Osteocyte (in vitro differentiated cells): ENCODE measurements at regions not wholly inside any gene's neighbourhood (a gene's known extent, or its start where the extent isn't known, plus 50 kb on each side); places are given as distances from the start of the nearest gene placed in this dataset.

Source experiments
- DNase-seq: peaks from one replicate; pipeline ENCODE4 v3.0.0; 2021; ENCODE audit warnings: mixed read lengths; ENCODE audit not compliant: unreplicated experiment; ENCODE audit errors: extremely low spot score
- H3K27ac Mint-ChIP-seq: one replicate; pipeline ENCODE4 v1.8.0; 2021; ENCODE audit warnings: mild to moderate bottlenecking, mixed read lengths; ENCODE audit not compliant: unreplicated experiment
- H3K27me3 Mint-ChIP-seq: one replicate; pipeline ENCODE4 v1.8.0; 2021; ENCODE audit warnings: mixed read lengths; ENCODE audit not compliant: unreplicated experiment
- H3K36me3 Mint-ChIP-seq: one replicate; pipeline ENCODE4 v1.8.0; 2021; ENCODE audit warnings: mixed read lengths; ENCODE audit not compliant: unreplicated experiment
- H3K4me1 Mint-ChIP-seq: one replicate; pipeline ENCODE4 v1.8.0; 2021; ENCODE audit warnings: mixed read lengths; ENCODE audit not compliant: unreplicated experiment
- H3K4me3 Mint-ChIP-seq: one replicate; pipeline ENCODE4 v1.8.0; 2021; ENCODE audit warnings: mild to moderate bottlenecking, moderate library complexity, mixed read lengths; ENCODE audit not compliant: unreplicated experiment
- H3K9me3 Mint-ChIP-seq: one replicate; pipeline ENCODE4 v1.8.0; 2021; ENCODE audit warnings: mixed read lengths; ENCODE audit not compliant: unreplicated experiment
- CTCF ChIP-seq: fragments of 200-600 bp; sonication (generic); IDR thresholded peaks from 2 replicates; pipeline ENCODE4 v1.5.0; 2021; ENCODE audit warnings: antibody characterized with exemption, mild to moderate bottlenecking, moderate library complexity

DNA sequence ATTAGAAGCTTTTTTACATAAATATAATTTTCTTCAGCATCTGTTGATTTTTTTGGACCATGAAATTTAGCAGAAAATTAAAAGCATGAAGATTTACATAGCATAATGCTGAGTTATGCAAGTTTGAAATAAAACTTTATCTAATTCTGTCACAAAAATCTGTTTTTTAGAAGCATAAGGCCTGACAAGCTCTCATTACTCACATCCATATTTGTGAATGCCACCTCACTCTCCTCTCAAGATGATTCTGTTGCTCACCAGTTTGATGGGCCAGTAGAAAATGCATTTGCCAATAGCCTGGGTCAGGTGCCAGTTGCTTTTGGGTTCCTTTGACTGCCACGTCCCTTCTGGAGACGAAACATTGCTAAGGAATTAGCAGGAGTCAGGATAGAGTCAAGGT, 181.5 kb upstream of the ATP2B1 start:
- no peak for DNase-seq
- Mint-ChIP-seq H3K27me3 (no peaks in the 10 kb centered on the region), H3K36me3 (no peaks in the 10 kb centered on the region), H3K4me1 (peaks cover 21% of the 10 kb centered on the region), H3K9me3 (peaks cover 7% of the 10 kb centered on the region), H3K27ac (no peak overlapping the region), H3K4me3 (no peak overlapping the region)
- no peak for TF ChIP-seq CTCF

DNA sequence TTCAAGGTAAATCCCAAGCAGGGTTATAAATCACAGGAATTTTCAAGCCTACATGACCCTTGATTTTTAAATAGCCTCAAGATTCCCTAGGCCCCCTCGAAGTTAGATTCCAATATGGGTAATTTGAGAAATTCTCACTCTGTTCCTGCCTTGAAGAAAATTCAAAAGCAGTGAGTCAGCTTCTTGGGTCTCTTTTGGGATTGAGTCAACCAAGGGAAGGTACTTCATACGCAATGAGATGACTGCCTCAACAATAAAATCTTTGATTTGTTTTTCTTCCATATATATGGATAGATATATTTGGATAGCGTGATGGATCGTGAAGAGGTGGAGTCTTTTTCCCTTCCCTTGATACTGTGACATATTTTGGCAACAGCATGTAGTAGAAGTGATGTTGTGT, 180.4 kb upstream of the ATP2B1 start:
- no peak for TF ChIP-seq CTCF
- DNase-seq = no peak
- H3K36me3 Mint-ChIP-seq = no peaks in the 10 kb centered on the region

DNA sequence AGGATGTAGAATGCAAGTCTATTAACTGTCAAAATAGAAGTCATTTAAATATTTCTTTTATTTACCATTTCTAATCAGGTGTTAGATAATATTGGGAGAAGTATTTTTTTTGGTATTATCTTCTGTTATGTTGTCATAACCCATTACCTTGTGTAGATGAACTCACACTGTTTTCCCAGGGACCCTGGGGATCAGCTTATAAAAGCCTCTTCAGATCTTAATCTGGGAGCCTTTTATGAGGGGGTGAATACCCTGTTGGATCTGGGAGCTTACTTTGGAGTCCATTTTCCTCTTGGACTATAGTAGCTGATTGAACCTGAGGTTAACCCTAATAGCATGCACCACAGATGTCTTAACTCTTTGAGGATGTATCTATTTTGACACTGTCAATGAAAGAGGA, 176.3 kb upstream of the ATP2B1 start:
- Mint-ChIP-seq H3K36me3 (no peaks in the 10 kb centered on the region), H3K4me3 (no peak overlapping the region), H3K27ac (no peak overlapping the region), H3K9me3 (no peaks in the 10 kb centered on the region), H3K27me3 (no peaks in the 10 kb centered on the region), H3K4me1 (peaks cover 18% of the 10 kb centered on the region)
- no peak for TF ChIP-seq CTCF
- no peak for DNase-seq

More for the DNA sequence above, 180.4 kb upstream of the ATP2B1 start:
- no peak overlapping the region for H3K4me3 Mint-ChIP-seq
- peaks cover 20% of the 10 kb centered on the region for H3K4me1 Mint-ChIP-seq
- H3K27me3 Mint-ChIP-seq = no peaks in the 10 kb centered on the region
- peaks cover 7% of the 10 kb centered on the region for H3K9me3 Mint-ChIP-seq
- H3K27ac Mint-ChIP-seq = no peak overlapping the region

DNA sequence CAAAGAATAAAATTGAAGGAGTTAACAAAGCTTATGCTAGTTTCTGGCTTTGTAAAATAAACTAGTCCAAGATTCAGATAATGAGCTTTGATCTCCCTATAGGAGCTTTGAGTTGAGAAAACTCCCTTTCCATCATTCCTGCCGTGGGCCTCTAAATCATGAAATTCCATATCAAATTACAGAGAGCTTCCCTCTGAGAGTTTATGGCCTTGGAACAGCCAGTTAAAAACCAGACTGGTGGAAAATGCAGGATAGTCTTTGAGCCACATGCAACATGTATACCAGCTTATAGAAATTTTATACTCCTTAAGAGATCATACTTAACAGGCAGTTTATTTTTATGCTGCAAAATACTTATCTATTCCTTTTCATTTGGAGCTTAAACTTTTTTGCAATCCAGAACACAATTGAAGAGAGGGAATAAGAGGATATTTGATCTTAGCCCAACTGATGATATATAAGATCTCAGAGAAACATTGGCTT, 175.8 kb upstream of the ATP2B1 start:
- Mint-ChIP-seq H3K36me3 (no peaks in the 10 kb centered on the region), H3K27me3 (no peaks in the 10 kb centered on the region), H3K4me3 (no peak overlapping the region), H3K9me3 (no peaks in the 10 kb centered on the region), H3K27ac (no peak overlapping the region), H3K4me1 (peaks cover 17% of the 10 kb centered on the region)
- no peak for TF ChIP-seq CTCF
- DNase-seq = no peak

- no peak for DNase-seq
- Mint-ChIP-seq H3K4me1 (peaks cover 10% of the 10 kb centered on the region), H3K9me3 (no peaks in the 10 kb centered on the region), H3K27ac (no peak overlapping the region), H3K27me3 (no peaks in the 10 kb centered on the region), H3K36me3 (no peaks in the 10 kb centered on the region), H3K4me3 (no peak overlapping the region)
- TF ChIP-seq CTCF = no peak
Observed at GRCh38 chr12:89883630-89884389, 175.2 kb upstream of the ATP2B1 start.
